T1000 (cell line): ENCODE measurements at regions not wholly inside any gene's neighbourhood (a gene's known extent, or its start where the extent isn't known, plus 50 kb on each side); places are given as distances from the start of the nearest gene placed in this dataset.
"Not testable (repeated sequence)": the region's sequence is repeated elsewhere in the genome, so short reads cannot be mapped to it uniquely, and the experiment has no call there.

Experiments used
- DNase-seq: peaks from one replicate; lab custom pipeline; 2025; ENCODE audit warnings: mixed read lengths; lab: John Stamatoyannopoulos, UW

DNA sequence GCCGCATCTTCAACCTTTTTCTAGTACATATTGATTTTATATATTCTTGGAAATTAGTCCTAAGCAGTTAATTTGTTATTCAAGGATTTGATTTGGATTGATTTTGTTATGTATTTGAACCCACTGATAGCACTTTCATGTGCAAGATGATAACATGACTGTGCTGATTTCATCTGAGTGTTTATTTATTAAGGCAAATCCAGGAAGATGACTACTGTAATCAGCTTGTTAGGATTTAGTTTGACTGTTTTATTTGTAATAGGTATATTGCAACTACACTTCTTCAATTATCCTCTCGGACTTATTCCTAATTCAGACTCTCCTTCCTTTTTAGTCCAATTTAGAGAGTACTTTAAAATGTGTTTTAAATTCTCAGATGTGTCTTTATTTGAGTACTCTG lies 75.1 kb upstream of the PRKG1 start:
- DNase-seq = no peak

DNA sequence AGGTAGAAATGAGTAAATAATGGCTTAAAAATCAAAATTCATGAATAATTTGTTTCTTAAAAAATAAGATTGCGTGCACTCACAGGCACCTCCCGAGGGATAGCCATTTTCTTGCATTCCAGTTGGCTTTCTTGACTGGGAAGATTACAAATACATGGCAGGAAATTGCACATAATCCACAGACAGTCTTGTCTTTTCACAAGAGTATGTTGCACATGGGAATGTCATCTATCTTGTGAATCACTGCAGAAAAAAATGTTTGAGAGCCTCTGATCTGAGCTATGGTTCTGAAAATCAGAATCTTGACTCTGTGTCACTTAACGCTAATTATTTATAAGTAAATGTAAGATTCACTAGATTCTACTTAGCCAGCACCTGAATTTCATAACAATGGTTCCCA lies 74.1 kb upstream of the PRKG1 start:
- no peak for DNase-seq

DNA sequence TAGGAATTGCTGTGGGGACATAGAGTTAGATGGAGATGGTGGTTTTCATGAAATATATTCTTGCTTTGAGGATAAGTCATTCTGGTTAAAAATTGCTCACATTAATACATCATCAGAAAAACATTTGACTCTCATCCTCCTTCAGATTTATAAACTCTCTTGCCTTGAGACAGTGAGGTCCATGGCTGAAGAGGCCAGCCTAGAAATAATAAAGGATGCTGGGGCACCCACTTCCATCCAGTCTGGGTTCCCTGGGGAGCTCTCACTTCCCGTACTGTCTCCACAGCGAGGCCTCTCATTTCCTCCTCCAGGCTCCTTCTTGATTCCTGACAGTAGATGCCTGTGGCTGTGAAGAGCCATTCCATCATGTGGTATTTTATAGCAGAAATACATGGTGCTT lies 73.3 kb upstream of the PRKG1 start:
- DNase-seq = no peak

DNA sequence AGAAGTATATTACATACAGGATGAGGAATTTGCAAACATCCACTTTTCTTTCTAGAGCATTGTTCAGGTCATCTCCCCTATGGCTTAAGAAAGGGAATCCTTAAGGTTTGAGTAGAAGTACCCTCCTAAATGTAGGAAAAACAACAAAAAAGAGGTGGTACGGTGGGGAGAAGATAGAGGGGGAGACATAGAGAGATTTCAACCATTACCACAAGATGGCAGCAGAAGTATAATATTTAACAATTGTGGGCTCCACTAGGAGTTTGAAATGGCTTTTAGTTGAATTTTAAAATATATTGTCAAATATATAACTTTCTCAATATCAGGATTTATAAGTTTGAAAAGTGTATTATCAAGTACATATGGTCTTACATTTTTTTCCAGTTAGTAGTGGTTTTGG lies 72.7 kb upstream of the PRKG1 start:
- no peak for DNase-seq

DNA sequence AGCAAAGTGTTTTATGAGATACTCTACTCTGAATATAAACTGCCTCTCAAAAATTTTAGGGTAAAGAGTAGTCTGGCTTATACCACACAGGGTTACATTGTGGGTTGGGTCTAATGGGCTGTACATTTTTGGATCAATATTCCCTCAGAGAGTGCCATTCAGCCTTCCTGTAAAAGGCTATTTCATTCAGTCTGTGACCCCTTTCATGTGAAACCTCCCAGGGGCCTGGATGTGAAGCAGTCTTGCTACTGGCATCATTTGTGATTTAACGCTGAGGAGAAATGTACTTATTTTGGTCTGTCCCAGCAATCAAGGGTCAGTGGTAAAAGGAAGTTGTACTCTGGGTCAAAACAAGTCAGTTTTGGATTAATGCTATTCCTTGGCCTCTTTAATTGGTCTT lies 71.8 kb upstream of the PRKG1 start:
- no peak for DNase-seq

DNA sequence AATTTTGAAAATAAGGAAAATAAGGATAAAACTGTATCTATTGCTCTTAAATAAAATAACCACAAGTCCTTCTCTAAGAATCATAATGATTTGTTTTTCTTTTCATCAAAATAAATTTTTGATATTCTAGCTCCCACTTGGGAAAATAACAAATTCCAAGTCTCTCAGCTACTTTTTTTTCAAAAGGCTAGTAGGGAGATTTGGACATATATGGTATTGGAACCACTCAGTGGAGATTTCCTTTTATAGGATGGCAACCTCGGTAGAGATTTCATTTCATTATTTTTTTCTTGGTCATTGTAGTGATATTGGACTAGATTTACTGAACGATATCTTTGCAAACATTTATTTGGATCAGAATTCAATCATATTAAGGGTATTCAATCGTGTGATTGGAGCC lies 69.5 kb upstream of the PRKG1 start:
- no peak for DNase-seq

DNA sequence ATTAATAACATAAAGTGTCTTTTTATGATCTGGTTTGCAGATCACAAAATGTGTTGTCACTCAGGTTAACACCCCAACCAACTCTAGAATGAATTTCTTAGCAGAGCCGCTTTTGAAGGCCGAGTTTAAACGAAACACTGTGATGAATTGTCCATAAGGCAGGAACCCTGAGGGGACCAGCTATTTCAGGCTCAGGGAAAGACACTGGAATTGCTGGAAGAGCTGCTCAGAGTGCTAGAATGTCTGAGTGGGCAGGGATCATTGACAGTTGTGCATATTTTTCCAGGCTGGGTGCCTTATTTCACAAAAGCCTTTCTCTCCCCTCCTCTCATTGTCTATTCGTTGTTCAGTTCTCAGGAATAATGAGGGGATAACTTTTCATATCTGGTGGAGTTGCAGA lies 68.7 kb upstream of the PRKG1 start:
- no peak for DNase-seq

DNA sequence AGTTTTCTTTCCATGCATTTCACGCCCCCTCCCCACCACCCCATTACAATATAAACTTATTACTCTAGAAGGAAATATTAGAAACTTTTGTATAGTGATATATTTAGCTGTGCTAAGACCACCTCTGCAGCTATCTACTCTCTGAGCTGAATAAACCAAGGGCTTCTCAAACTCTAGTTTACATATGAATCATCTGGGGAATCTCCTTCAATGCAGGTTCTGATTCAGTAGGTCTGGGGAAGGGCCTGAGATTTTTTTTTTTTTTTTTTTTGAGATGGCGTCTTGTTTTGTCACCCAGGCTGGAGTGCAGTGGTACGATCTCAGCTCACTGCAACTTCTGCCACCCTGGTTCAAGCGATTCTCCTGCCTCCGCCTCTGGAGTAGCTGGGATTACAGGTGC lies 67.6 kb upstream of the PRKG1 start:
- no peak for DNase-seq

DNA sequence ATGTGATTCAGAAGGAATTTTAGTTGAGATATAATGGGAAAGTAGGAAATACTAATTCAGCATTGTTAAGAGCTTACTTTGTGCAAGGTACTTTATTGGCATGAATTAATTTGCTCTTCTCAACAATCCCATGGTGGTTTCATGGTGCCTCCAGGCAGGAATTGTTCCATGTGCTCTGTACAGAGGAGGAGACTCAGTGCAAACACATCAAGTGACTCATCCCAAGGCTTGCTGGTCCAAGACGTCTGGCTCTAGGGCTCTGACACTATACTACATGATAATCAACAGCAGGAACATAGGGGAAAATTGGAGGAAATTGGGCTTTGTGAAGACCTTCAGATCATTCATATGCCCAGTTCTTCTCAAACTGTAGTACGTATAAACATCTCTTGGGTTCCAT lies 66.5 kb upstream of the PRKG1 start:
- DNase-seq = peak; percentile 5

DNA sequence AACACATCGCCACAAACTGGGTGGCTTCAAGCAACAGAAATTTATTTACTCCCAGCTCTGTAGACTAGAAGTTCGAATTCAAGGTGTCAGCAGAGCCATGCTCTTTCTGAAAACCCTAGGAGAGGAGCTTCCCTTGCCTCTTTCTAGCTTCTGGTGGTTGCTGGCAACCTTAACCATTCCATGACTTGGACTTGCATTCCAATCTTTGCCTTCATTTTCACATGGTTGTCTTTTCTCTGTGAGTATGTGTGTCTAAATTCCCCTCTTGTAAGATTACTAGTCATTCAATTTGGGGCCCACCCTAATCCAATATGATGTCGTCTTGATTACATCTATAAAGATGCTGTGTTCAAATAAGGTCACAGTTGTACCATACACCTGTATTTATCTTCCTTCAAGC lies 65.9 kb upstream of the PRKG1 start:
- no peak for DNase-seq

DNA sequence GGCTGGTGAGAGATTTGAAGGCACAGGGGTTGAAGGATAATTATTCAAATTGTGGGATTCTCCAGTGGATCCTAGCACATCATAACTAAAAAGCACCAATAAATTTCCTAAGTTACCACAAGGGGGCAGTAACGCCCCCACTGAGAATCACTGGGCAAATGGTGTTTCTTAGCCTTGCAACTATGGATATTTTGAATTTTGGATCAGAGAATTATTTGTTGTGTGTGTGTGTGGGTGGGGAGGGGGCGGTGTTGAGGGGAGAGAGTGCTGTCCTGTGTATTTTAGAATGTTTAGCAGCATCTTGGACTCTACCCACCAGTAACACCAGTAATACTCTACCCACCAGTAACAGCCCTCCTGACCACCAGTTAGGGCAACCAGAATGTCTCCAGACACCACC lies 63.3 kb upstream of the PRKG1 start:
- peak; percentile 3 for DNase-seq

DNA sequence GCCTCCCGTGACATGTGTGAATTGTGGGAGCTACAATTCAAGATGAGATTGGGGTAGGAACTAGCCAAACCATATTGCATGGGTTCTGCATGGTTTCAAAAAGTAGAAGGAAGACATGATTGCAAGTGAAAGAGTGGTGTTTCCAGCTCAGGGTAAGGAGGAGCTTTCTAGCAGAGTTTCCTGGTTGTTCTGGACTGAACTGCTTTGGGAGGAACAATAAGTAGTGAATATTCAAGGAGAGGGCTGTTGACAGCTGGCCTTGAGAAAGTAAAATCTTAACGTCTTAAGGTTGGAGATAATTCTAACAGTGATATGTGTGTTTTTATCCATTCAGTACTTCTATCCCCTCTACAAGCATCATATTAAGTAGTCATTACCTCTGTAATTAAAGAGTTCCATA lies 62.2 kb upstream of the PRKG1 start:
- DNase-seq = no peak

DNA sequence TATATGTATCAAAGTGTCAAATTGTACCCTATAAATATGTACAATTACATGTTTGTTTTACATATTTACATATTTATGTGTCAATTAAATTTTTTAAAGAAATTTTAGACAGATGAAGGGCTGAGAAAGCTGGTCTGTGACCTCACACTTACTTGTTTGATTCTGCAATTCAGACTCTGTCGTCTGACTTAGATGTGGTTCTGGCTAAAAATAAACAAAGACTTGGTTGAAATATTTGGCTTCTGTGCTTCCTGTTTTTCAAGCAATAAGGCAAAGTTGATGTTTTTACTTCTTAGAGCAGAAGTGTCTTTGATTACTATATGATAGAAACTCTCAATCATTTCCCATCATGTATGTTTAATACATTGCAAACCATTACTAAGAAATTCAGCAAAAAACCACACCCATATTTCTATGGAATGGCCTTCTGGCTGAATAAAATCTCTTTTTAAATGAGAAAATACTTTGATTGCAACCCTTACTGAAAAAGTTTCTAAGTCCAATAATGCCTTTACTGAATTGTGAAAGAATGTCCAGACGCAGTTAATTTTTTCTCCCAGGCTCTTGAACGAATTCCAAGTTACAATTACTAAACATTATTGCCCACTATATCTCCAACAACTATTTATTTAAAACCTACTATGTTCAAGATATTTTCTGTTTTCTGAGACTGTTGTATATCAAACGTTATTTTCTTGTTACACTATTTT lies 59.5 kb upstream of the PRKG1 start:
- DNase-seq = no peak

DNA sequence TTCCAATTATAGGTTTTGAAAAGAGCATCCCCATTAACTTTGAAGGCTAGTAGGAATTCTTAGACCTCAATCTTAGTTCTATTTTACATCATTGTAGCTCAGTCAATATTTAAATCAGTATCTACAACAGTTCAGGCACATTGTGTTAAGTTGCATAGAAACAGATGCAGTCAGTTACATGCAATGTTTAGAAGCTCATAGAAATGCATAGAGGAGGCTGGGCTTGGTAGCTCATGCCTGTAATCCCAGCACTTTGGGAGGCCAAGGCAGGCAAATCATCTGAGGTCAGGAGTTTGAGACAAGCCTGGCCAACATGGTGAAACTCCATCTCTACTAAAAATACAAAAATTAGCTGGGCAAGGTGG lies 58.9 kb upstream of the PRKG1 start:
- DNase-seq = not testable (repeated sequence)

DNA sequence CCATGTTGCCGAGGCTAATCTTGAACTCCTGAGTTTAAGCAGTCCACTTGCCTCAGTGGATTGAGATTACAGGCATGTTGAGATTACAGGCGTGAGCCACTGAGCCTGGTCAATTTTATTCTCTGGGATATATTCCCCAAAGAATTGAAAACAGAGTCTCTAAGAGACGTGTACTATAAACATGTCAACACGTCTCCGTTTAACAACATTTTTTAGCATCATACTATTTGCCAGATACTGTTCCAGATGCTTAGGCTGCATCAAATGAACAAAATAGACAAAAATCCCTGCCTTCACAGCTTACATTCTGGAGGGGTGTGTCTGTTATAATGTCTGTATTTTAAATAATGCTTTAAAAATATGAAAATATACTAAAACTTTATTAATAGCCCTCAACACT lies 54.1 kb upstream of the PRKG1 start:
- DNase-seq = no peak

DNA sequence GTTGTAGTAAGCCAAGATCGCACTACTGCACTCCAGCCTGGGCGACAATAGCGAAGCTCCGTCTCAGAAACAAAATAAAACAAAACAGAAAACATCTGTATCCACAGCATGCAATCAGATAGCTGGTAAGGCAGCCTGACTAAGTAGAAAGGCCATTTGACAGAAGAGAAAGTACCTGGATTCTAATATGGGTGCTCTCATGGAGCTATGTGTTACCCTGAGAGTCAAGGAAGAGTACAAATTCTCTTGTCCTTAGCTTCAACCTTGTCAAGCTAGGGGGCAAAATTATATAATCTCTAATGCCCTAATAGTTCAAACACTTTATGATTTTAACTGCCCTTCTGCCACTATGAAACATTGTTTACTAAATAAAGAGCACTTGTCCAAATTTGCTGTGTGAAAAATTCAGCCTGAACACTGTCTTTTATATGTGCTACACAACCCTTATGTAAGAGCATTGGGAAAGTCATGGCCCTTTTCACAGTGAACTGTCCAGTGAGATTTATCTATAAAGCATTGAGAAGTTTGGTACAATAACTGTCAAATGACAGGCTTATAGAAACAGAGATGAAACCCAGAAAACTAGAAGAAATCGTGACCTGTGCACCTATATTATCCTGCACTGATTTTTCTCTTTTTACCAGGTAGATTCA lies 51.2 kb upstream of the PRKG1 start:
- no peak for DNase-seq

DNA sequence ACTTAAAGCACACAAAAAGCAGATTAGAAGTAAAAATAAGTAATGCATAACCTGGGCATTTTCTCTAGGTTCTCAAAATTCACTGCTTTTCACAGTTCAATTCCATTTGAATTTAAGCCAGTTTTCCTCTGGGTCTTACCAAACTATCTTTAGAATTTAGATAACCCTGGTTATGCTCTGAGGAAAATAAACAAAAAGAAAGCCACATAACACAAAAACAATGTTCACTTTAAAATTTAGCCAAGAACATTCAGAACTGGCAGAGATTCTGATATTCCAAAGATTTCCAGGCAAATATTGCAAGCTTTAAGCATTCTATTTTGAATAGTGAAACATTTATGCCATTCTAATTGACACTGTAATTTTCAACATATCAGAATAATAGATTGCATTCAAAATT lies 50.7 kb upstream of the PRKG1 start:
- no peak for DNase-seq
